GM18951 (cell line): ENCODE measurements at regions not wholly inside any gene's neighbourhood (a gene's known extent, or its start where the extent isn't known, plus 50 kb on each side); places are given as distances from the start of the nearest gene placed in this dataset.

Experiments
- POLR2A ChIP-seq: IDR thresholded peaks from 4 replicates; pipeline ENCODE4 v1.6.1; 2011; ENCODE audit warnings: mild to moderate bottlenecking; ENCODE audit not compliant: insufficient read length, insufficient read depth; ENCODE audit errors: extremely low read depth
- in situ Hi-C: fragments of 300-500 bp; cut with MboI; formaldehyde crosslinking; loops from one replicate; pipeline ENCODE4 v1.12.0; 2022; ENCODE audit warnings: low sequenced_read_pairs, mixed read lengths, inconsistent platforms; ENCODE audit not compliant: unreplicated experiment

DNA sequence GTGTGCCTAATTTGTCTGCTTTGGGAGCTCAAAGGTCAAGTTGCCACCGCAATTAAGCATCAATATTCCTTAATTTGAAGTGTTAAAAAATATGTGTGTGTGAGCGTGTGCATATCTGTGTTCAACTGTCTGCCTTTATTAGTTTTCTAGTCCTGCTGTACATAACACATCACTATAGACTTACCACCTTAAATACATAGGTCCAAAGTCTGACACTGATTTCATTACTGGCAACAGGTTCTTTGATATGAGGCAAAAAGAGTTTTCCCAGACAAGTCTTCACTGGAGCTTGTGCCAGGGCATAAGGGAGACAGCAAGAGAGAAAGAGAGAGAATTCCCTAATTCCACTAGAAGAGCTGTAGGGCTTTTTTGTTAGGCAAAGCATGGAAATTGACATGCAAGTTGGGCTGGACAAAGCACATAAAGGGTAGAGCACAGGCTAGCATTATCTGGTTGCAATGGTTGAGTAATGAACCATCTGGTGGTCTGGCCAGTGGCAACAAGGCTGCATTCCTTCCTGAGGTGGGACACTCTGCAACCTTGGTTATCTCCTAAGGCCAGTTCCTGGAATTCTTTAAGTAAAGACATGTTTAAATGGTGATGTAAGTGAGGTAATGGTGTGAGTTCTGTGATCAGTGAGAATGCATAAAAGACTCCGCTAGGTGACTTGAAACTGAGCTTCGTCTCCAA is 457.2 kb upstream of the ADAMTS5 start:
- no peak for TF ChIP-seq POLR2A
- in situ Hi-C loops, result no loop called here

GRCh38 chr21:27423038-27423437 is 456.1 kb upstream of the ADAMTS5 start:
- in situ Hi-C loops, result no loop called here
- no peak for TF ChIP-seq POLR2A

DNA sequence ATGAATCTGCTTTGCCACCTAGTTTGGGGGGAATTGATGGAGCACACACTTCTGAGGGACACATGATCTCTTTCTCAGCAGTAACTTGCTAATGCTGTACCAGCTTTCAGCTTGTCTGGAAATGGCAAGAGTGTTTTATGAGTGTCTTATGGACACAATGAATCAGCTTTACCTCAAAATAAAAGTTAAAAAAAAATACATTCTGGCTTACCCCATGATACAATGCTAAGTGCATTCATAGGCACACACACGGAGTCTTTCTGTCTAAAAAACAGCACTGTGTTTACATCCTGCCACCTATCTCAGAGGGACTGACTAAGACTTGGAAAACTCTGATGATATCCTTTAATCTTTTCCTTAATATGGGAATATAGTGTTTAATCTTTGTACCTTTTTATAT is 455.5 kb upstream of the ADAMTS5 start:
- in situ Hi-C loops, result no loop called here
- TF ChIP-seq POLR2A, result no peak

DNA sequence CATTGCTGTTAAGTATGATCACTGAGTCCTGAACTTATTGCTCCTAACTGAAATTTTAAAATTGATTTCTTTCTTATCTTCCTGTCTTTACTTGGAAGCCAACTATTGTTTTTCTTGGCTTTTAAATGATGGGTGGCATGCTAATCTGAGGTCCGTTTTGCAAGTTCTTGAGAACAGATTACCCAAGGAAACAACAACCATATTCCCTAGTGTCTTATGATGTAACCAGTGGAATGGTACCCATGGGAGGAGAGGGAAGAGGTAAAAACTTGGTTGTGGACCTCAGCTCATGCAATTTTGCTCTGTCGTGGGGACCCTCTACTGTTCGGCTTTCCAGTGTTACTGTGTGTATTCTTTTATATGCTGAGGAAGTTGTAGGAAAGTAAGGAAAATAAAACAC is 454.8 kb upstream of the ADAMTS5 start:
- no peak for TF ChIP-seq POLR2A
- in situ Hi-C loops, result no loop called here

DNA sequence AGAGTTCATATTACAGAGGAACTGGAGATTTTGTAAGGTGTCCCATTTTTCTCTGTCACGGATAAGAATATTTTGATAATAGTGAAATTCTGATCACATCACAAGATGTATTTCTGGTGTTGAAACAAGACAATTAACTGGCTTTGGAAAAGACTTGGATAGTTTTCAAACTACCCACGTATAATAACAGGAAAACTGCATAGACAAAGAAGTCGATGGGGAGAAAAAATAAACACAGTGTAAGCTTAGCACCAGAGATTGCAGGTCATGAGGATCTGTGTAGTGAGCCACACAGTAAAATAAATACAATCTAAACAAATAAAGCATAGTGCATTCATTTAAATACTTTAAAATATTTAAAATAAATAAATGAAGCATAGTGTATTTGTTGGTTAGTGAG is 452.3 kb upstream of the ADAMTS5 start:
- TF ChIP-seq POLR2A, result no peak
- in situ Hi-C loops, result no loop called here

- TF ChIP-seq POLR2A, result no peak
- in situ Hi-C loops, result no loop called here
Observed at GRCh38 chr21:27418346-27418745, 451.5 kb upstream of the ADAMTS5 start.

GRCh38 chr21:27412530-27412929 is 445.6 kb upstream of the ADAMTS5 start:
- no peak for TF ChIP-seq POLR2A
- in situ Hi-C loops, result no loop called here

DNA sequence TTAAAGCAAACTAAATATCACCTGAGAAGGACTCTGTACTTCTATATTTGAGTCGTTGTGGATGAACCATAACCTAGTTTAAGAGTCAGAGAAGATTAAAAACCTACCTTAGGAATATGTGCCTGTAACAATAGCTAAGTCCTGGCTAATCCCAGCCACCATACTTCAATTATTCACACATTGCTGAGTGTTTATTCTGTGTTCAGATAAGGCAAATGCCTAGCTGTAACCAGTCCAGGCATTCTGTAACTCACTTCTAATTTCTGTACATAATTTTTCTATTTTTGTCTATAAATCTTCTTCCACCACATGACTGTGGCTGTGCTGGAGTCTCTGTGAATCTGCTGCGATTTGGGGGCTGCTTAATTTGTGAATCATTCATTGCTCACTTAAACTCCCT is 441.9 kb upstream of the ADAMTS5 start:
- TF ChIP-seq POLR2A, result no peak
- in situ Hi-C loops, result no loop called here

GRCh38 chr21:27407271-27407670 is 440.4 kb upstream of the ADAMTS5 start:
- TF ChIP-seq POLR2A, result no peak
- in situ Hi-C loops, result no loop called here

DNA sequence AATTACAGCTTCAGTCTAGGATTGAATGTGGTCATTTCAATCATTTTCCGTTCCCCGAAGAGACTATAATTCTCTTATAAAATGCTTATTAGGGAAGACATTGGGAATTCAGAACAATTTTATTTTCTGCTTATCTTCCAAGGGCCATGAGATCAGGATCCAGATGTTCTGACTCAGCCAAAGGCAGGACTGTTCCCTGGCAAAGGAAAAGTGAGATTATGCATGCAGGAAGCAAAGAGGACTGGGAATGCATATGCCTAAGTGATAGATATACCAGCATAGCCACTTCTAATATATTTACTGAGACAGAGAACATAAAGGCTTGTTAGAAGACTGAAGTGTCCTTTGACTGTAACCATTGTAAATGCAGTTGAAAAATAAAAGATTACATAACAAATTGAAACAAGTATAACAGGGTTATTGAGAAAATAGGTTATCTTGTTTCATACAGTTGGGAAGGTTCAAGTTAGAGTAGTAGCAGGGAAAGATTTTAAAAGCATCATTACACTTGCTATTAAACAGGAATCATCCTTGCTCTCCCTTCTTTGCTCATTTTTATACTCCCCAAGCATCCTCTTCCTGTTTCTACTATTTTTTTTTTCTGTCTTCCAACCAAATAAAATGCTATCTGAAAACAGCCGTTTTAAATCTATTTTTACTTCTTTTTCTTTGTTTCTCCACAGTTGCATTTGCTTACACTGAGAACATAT is 439.6 kb upstream of the ADAMTS5 start:
- TF ChIP-seq POLR2A, result no peak
- in situ Hi-C loops, result no loop called here

- in situ Hi-C loops, result no loop called here
- no peak for TF ChIP-seq POLR2A
Observed at GRCh38 chr21:27403011-27403410, 436.1 kb upstream of the ADAMTS5 start.

- in situ Hi-C loops, result no loop called here
Observed at GRCh38 chr21:27400045-27400444, 433.2 kb upstream of the ADAMTS5 start.

DNA sequence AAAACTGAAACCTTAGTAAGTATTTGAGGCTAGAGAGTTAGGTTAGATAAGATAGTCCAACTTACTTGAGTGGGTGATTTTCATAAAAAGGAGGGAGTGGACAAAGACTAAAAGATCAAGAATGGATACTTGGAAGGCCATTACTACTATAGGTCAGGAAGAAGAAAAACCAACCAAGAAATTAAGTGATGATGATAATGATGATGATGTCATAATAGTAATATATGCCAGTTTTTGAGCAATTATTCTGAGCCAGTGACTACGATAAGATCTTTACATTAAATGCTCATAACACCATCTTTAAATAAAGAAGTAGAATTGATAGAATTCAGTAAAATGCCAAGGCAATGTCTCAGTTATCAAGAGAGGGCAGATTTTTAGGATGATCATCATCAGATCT is 430.7 kb upstream of the ADAMTS5 start:
- in situ Hi-C loops, result no loop called here
- no peak for TF ChIP-seq POLR2A

More at GRCh38 chr21:27400045-27400444, 433.2 kb upstream of the ADAMTS5 start:
- TF ChIP-seq POLR2A, result no peak

- no peak for TF ChIP-seq POLR2A
- in situ Hi-C loops, result no loop called here
Observed at GRCh38 chr21:27393726-27394125, 426.8 kb upstream of the ADAMTS5 start.
